ENCODE measurements at regions not wholly inside any gene's neighbourhood (a gene's known extent, or its start where the extent isn't known, plus 50 kb on each side); places are given as distances from the start of the nearest gene placed in this dataset.
A peak's percentile ranks its signal among the peaks of the same experiment; 100 is the strongest.

DNA sequence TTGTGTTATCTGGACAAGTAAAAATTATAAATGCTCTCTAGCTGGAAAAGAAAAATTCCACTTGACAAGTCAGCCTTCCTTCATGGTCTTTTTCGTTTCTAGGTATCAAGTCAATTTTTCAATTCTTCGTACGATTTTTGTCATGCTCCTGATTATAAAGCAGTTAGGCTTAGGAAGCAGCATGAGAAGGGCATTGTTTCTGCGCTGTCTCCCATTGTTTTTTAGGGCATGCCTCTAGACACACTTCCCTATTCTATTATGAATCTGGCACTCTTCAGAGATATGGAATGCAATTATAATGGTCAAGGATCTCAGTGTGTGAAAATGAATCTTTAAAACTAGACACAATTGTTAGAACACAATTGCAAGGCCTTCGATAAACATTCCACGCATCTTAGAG lies 164.1 kb upstream of the FAT1 start:
- Mint-ChIP-seq H3K36me3 (ENCODE audit: insufficient read depth in 1 of 3, low read depth in 3 of 3) (peaks cover 5 to 13% (median 10%) of the 10 kb centered on the region in 3 experiments; a peak in 5 of 7 replicates), H3K27me3 (ENCODE audit: low read depth) (peaks cover 8% of the 10 kb centered on the region), H3K9me3 (peaks cover 4 to 13% of the 10 kb centered on the region in 2 experiments; a peak in 4 of 5 replicates), H3K4me3 (peak overlapping the region in 1 of 2 experiments; percentile 79; a peak in 2 of 5 replicates), H3K4me1 (peaks cover 22 to 23% of the 10 kb centered on the region in 2 experiments), H3K27ac (peak overlapping the region in 2 of 3 experiments; percentile 20 to 62; a peak in 1 of 7 replicates)
- Histone ChIP-seq H3K18ac (ENCODE audit: insufficient read length, low read depth, low read length) (no peak overlapping the region), H2BK20ac (ENCODE audit: low read depth, low read length, poor library complexity, severe bottlenecking) (no peak overlapping the region), H2AFZ (ENCODE audit: low read length) (no peak overlapping the region), H3T11ph (ENCODE audit: low read length) (no peak overlapping the region), H2BK12ac (ENCODE audit: insufficient read length, low read depth, low read length) (no peak overlapping the region), H2BK15ac (ENCODE audit: low read depth, low read length) (no peak overlapping the region), H3K23me2 (ENCODE audit: insufficient read length, low read depth, low read length, poor library complexity, severe bottlenecking) (no peaks in the 10 kb centered on the region), H4K91ac (ENCODE audit: insufficient read length, low read depth, low read length) (no peak overlapping the region), H3K27ac (ENCODE audit: insufficient read length, low read depth, low read length) (no peak overlapping the region), H3K9me3 (ENCODE audit: control insufficient read depth, low read depth, low read length) (no peaks in the 10 kb centered on the region), H2AK5ac (ENCODE audit: insufficient read length, low read length) (no peak overlapping the region), H3K4ac (ENCODE audit: low read depth, low read length) (no peak overlapping the region), H3K79me1 (ENCODE audit: insufficient read depth, low read depth, low read length, poor library complexity, severe bottlenecking) (no peaks in the 10 kb centered on the region), H3K27me3 (ENCODE audit: insufficient read depth, low read length) (no peaks in the 10 kb centered on the region), H3K4me1 (ENCODE audit: insufficient read depth, low read length) (peaks cover 2% of the 10 kb centered on the region; the same call in 1 of the 2 replicates), H2BK120ac (ENCODE audit: low read depth, low read length, poor library complexity, severe bottlenecking) (no peak overlapping the region), H2BK5ac (ENCODE audit: insufficient read length, low read length) (no peak overlapping the region), H4K20me1 (ENCODE audit: control insufficient read depth, insufficient read depth, insufficient read length) (no peaks in the 10 kb centered on the region), H3K79me2 (ENCODE audit: insufficient read depth, low read length) (no peaks in the 10 kb centered on the region), H3K14ac (ENCODE audit: insufficient read depth, low read length) (no peak overlapping the region), H4K8ac (replicated peaks; ENCODE audit: insufficient read length, low read depth, low read length) (no peak overlapping the region), H3K23ac (ENCODE audit: insufficient read length, low read depth, low read length) (no peak overlapping the region), H4K5ac (ENCODE audit: insufficient read length, low read depth, low read length) (no peak overlapping the region), H3K9ac (ENCODE audit: extremely low read depth, insufficient read length, low read length) (no peak overlapping the region), H3K56ac (ENCODE audit: insufficient read length, low read depth, low read length) (no peak overlapping the region), H3K4me2 (ENCODE audit: insufficient read depth, insufficient read length, low read length) (no peak overlapping the region)
- DNase-seq: no peak
- TF ChIP-seq, protein P1, sequence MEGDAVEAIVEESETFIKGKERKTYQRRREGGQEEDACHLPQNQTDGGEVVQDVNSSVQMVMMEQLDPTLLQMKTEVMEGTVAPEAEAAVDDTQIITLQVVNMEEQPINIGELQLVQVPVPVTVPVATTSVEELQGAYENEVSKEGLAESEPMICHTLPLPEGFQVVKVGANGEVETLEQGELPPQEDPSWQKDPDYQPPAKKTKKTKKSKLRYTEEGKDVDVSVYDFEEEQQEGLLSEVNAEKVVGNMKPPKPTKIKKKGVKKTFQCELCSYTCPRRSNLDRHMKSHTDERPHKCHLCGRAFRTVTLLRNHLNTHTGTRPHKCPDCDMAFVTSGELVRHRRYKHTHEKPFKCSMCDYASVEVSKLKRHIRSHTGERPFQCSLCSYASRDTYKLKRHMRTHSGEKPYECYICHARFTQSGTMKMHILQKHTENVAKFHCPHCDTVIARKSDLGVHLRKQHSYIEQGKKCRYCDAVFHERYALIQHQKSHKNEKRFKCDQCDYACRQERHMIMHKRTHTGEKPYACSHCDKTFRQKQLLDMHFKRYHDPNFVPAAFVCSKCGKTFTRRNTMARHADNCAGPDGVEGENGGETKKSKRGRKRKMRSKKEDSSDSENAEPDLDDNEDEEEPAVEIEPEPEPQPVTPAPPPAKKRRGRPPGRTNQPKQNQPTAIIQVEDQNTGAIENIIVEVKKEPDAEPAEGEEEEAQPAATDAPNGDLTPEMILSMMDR (conservative IDR thresholded peaks at IDR 0.05): no peak
- no CpG with 5 or more reads among the region's 6 CpGs for WGBS (ENCODE audit: extremely low coverage, insufficient read length, low lambda C conversion rate)
